Retinal pigment epithelial cell (primary cell): ENCODE measurements at regions not wholly inside any gene's neighbourhood (a gene's known extent, or its start where the extent isn't known, plus 50 kb on each side); places are given as distances from the start of the nearest gene placed in this dataset.
A peak's percentile ranks its signal among the peaks of the same experiment; 100 is the strongest.

Experiments used
- DNase-seq: peaks from one replicate; pipeline ENCODE4 v3.0.0-alpha.2; 2010; ENCODE audit warnings: low read depth
- H3K4me3 ChIP-seq: 2 replicates; pipeline ENCODE4 v1.5.1; 2011; ENCODE audit warnings: mild to moderate bottlenecking, low read length, control low read depth, moderate library complexity
- CTCF ChIP-seq: conservative IDR thresholded peaks from 2 replicates; pipeline ENCODE4 v1.5.1; 2011; ENCODE audit warnings: low read depth, low read length, control low read depth, inconsistent platforms

DNA sequence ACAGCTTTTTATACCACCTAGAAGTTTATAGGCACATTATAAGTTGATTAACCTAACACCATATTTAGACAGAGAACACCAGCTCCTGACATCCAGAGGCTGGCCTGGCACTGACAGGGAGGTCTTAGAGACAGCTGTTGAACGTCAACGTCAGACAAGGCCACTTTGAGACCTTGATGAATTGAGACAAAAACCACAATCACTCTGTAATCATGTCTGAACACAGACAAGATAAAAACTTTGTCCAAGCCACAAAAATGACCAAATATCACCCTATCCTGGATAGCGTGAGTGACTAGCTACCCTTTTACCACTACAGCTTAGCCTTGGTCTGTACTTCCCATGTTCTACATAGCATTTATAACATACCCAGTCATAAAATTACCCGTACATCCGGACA lies 403.6 kb upstream of the CHRM3 start:
- no peak for TF ChIP-seq CTCF
- no peak overlapping the region for H3K4me3 ChIP-seq
- DNase-seq = no peak

GRCh38 chr1:238981317-238981933 lies 404.9 kb upstream of the CHRM3 start:
- no peak for DNase-seq
- TF ChIP-seq CTCF = no peak

GRCh38 chr1:238980053-238980452 lies 406.3 kb upstream of the CHRM3 start:
- no peak for TF ChIP-seq CTCF
- no peak for DNase-seq
- H3K4me3 ChIP-seq = no peak overlapping the region

More at GRCh38 chr1:238981317-238981933, 404.9 kb upstream of the CHRM3 start:
- H3K4me3 ChIP-seq = no peak overlapping the region

- TF ChIP-seq CTCF = no peak
- H3K4me3 ChIP-seq = no peak overlapping the region
- no peak for DNase-seq
Measured at GRCh38 chr1:238964631-238965030, 421.7 kb upstream of the CHRM3 start.

DNA sequence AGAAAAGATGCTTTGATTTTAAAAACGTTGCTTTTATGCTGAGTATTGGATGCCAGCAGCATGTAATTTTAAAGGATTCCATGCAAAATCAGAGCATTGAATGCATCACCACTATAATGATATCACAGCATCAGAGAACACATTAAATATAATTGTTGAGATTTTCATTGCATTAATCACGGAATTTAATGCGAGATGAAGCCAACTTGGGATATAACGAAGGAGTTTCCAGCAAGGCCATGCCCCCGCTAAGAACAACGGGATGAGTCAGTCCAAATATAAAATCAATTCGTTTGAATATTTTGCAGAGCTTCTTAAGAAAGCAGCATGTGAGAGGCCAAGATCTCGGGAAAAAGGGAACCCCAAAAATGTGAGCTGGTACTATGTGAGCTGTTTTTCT lies 423.4 kb upstream of the CHRM3 start:
- DNase-seq = no peak
- no peak overlapping the region for H3K4me3 ChIP-seq
- no peak for TF ChIP-seq CTCF

DNA sequence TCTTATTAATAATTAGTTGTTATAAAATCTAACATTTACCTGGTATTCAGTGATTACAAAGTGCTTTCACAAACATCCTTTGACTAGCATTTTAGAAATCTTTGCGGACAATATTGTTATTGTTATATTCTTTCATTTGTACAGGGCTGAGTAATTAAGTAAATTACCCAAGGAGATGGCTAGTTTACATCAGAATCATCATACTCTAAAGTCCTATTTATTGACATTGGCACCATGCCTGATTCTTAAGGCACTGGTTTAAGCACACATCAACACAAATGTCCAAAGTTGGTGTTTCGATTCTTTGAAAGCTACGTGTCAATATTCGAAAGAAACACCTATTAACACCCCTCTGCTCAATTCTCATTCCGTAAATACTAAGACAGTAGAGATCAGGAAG lies 424.6 kb upstream of the CHRM3 start:
- DNase-seq = no peak
- TF ChIP-seq CTCF = no peak
- no peak overlapping the region for H3K4me3 ChIP-seq

GRCh38 chr1:238960071-238960470 lies 426.3 kb upstream of the CHRM3 start:
- DNase-seq = peak; percentile 100
- no peak for TF ChIP-seq CTCF
- no peak overlapping the region for H3K4me3 ChIP-seq
